GM18873 (cell line): ENCODE measurements at regions not wholly inside any gene's neighbourhood (a gene's known extent, or its start where the extent isn't known, plus 50 kb on each side); places are given as distances from the start of the nearest gene placed in this dataset.
"Not testable (repeated sequence)": the region's sequence is repeated elsewhere in the genome, so short reads cannot be mapped to it uniquely, and the experiment has no call there.

ENCODE experiments used
- ATAC-seq: cut with Tn5 transposase; IDR thresholded peaks from one replicate; pipeline ENCODE4 v1.9.1; 2021; ENCODE audit warnings: mild to moderate bottlenecking, moderate library complexity, moderate number of reproducible peaks; ENCODE audit not compliant: unreplicated experiment, low FRiP score

GRCh38 chr7:52189153-52189778 lies 846.2 kb upstream of the POM121L12 start:
- no peak for ATAC-seq

GRCh38 chr7:52184006-52184703 lies 851.3 kb upstream of the POM121L12 start:
- ATAC-seq = no peak

- no peak for ATAC-seq
Measured at GRCh38 chr7:52179934-52180333, 855.5 kb upstream of the POM121L12 start.

GRCh38 chr7:52168085-52168484 lies 851.5 kb upstream of the COBL start:
- ATAC-seq = no peak

DNA sequence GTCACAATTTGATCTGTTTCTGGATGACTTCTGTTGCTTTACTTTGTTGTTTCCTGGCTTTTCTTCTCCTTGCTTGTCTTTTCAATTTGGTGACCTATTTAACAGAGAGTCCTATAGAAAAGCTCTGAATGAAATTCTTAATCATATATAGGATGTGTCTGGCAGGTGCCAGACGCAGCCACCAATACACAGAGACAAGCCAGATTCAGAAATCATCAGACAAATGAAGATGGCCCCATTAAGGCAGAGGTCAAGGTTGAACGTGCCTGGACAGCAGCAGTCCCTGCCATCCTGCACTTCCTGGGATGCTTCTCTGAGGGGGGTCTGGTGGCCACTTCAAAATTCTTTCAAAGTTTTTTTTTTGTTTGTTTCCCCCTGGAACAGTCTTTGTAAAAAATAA lies 846.7 kb upstream of the COBL start:
- ATAC-seq = no peak

DNA sequence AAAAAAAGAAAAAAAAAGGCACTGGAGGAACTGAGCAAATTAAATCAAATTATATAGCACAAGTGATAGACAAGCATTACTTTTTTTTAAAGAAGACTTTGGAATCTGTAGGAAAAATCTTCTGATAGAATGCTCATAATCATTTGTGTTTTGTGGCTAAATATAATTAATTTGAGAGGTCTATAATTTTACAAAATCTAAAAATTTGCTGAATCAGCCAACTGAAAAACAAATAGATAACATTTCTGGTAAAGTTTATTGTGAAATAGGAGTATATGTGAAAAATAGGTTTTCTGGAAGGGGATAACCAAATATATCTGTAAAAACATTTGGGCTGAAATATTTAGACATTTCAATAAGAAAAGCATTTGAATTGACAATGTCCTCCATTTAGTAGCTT lies 844.9 kb upstream of the COBL start:
- no peak for ATAC-seq

DNA sequence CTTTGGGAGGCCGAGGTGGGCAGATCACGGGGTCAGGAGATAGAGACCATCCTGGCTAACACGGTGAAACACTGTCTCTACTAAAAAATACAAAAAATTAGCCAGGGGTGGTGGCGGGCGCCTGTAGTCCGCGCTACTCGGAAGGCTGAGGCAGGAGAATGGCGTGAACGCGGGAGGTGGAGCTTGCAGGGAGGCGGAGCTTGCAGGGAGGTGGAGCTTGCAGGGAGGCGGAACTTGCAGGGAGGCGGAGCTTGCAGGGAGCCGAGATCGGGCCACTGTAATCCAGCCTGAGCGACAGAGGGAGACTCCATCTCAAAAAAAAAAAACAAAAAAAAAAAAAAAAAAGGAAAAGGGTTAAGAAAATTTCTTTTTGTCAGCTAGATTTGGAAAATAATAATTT lies 842.8 kb upstream of the COBL start:
- not testable (repeated sequence) for ATAC-seq

DNA sequence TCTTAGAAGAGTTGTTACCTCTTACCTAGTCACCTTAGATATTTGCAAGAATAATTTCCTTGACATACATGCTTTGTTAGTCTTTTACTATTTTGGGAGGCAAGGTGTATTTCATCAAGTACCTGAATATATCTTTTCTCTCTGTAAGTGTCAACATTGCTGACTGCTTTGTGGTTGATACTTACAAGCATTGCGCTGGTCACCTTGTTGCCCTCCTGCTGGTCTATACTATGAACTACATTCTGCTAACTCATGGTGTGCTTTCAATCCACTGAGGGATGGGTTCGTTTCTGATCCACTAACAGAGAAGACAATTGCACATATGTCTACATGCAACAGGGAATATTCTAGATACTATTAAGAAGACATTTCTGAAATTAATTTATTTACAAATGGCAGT lies 837.8 kb upstream of the COBL start:
- ATAC-seq = no peak

DNA sequence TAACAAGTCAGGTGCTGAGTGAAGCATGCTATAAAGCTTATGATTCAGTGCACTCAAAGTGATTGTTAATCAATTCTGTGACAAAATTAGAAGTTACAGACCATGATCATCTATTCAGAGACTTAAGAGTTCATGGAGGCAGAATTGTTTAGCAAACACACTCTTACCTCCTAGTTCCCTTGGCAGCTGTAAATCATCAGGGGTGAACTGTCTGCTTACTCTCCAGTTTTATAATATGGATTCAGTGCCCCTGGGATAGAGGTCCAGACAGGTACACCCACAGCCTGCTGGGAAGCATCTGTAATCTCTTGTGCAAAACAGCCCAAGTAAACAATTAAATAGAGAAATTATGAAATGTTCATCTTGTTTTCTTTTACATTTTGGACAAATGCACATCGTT lies 835.0 kb upstream of the COBL start:
- ATAC-seq = no peak

GRCh38 chr7:52150952-52151351 lies 834.3 kb upstream of the COBL start:
- ATAC-seq = no peak

GRCh38 chr7:52146871-52147634 lies 830.4 kb upstream of the COBL start:
- ATAC-seq = no peak

DNA sequence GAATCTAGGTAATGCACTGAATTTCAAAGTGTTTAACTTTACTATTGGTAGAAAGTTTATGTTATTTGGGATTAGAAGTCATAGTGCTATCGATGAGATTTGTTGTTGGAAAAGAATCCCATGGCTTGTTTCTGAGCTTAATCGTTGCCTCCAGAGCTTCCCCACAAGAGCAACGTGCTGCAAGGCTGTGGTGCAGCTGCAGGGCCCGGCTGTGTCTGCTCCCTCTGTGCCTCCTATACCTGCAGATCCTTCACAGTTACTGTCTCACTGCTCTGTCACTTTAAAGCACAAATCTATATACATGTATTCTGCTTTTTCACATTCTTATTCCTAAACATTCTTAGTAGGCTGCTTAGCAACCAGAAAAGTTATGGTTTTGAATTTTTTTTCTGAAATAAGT lies 826.6 kb upstream of the COBL start:
- no peak for ATAC-seq

GRCh38 chr7:52140851-52141250 lies 824.2 kb upstream of the COBL start:
- ATAC-seq = no peak

- no peak for ATAC-seq
Measured at GRCh38 chr7:52135403-52135802, 818.8 kb upstream of the COBL start.

DNA sequence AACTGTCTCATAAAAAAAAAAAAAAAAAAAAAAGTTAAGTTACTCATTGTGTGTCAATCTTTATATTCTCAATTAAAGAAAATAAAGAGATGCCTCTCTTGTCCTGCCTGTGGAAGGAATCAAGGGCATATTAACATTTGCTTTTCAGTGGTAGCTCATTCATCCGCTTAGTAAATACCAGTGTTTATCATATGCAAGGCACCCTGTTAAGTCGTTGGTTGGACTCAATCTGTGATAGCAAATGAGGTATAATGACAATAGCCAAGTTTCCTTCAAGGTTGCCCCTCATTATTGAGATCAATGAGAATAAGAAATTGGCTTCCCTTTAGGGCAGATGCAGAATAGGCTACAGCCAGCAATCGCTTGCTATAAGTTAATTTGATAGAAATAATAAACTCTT lies 812.7 kb upstream of the COBL start:
- no peak for ATAC-seq

- no peak for ATAC-seq
Measured at GRCh38 chr7:52120912-52121311, 804.3 kb upstream of the COBL start.

GRCh38 chr7:52119537-52119936 lies 802.9 kb upstream of the COBL start:
- ATAC-seq = no peak

GRCh38 chr7:52114509-52114908 lies 797.9 kb upstream of the COBL start:
- ATAC-seq = no peak

- ATAC-seq = no peak
Measured at GRCh38 chr7:52114056-52114455, 797.4 kb upstream of the COBL start.

DNA sequence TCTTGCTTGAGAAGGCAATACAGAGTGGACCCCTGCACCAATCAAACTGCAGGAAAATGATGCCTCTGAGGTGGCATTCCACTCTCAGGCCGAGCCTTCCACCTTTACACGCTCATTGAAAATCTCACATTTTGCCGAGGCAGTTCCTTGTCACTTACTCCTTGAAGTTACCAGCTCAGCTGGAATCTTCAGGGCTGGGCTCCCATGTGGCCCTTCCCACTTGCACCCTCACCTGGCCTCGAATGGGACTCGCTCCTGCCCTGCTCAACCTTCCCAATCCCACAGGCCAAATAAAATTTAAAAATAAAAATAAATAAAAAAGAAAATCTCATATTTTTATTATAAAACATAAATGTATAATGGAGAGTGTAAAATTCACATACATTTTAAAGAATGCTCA lies 790.7 kb upstream of the COBL start:
- no peak for ATAC-seq

DNA sequence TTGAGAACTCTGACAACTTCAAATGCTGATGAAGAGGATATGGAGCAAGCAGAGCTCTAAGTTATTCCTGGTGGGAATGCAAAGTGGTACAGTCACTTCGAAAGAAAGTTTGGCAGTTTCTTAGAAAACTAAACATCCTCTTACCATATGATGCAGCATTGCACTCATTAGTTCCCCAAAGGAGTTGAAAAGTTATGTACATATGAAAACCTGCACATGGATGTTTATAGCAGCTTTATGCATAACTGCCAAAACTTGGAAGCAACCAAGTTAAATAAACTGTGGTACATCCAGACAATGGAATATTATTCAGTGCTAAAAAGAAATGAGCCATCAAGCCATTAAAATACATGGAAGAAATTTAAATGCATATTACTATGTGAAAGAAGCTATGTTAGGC lies 779.3 kb upstream of the COBL start:
- ATAC-seq = no peak

GRCh38 chr7:52091996-52092395 lies 775.4 kb upstream of the COBL start:
- ATAC-seq = no peak
